GM12891 (cell line): ENCODE measurements at regions not wholly inside any gene's neighbourhood (a gene's known extent, or its start where the extent isn't known, plus 50 kb on each side); places are given as distances from the start of the nearest gene placed in this dataset.

Experiments
- PAX5 ChIP-seq: IDR thresholded peaks from 2 replicates; pipeline ENCODE4 v1.6.1; 2011; ENCODE audit warnings: low read length, moderate library complexity, mild to moderate bottlenecking; ENCODE audit not compliant: insufficient read depth, severe bottlenecking
- POLR2A ChIP-seq: IDR thresholded peaks from 2 replicates; pipeline ENCODE4 v1.6.1; 2011; ENCODE audit warnings: low read depth, low read length, control low read depth
- POLR2AphosphoS5 ChIP-seq: IDR thresholded peaks from 2 replicates; pipeline ENCODE4 v1.6.1; 2011; ENCODE audit warnings: low read depth, low read length, control low read depth
- SPI1 ChIP-seq: IDR thresholded peaks from 2 replicates; pipeline ENCODE4 v1.6.1; 2011; ENCODE audit warnings: low read depth, low read length, control low read depth
- TAF1 ChIP-seq: IDR thresholded peaks from 2 replicates; pipeline ENCODE4 v1.6.1; 2011; ENCODE audit warnings: low read depth, low read length, control low read depth

DNA sequence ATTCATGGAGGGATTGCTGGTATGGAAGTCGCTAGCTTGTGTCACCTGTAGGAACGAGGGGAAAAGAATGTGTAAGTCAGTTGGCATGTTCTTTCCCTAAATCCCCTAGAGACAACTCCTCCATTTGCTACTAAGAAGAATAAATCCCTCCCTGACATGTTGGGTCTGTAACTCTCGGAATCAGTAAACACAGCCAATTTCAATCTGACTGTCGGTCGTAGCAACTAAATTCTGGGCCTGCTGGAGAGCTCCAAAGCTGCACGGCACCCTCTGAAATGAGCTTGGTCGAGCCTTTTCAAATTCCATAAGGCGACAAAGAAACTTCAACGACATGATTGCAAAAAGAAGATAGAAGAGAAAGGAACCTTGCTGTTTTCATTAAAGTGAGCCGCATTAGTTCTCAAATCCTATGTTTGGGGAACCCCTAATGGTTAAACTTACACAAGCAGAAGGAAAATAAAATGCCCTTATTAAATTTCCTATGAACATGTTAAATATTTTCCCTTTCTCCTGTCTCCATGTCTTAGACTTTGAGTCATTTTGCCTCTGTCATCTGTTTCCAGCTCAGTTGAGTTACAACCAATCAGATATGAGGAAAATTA, 735.8 kb upstream of the WWC1 start:
- no peak for TF ChIP-seq TAF1
- TF ChIP-seq POLR2AphosphoS5: no peak
- no peak for TF ChIP-seq POLR2A
- TF ChIP-seq PAX5: no peak
- no peak for TF ChIP-seq SPI1
